ENCODE measurements at regions not wholly inside any gene's neighbourhood (a gene's known extent, or its start where the extent isn't known, plus 50 kb on each side); places are given as distances from the start of the nearest gene placed in this dataset.

DNA sequence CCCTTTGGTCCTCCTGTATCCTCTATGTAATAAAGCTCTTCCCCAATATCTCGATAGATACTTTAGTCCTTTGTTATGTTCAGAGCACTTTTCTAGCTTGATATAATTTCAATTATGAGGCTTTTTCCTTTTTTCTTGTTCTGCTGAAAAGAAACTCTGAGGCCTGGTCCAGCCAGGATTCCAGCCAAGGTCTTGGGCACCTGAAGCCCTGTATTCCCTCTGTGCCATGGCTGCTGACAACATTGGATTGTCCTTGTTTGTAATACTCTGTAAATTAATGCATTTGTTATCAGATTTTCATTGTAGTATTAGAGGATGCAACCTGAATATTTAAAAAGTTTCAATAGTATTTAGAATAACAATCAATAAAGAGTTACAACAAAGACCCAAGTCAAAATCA is 67.9 kb upstream of the ADAMTS5 start:
- TF ChIP-seq, protein P1, sequence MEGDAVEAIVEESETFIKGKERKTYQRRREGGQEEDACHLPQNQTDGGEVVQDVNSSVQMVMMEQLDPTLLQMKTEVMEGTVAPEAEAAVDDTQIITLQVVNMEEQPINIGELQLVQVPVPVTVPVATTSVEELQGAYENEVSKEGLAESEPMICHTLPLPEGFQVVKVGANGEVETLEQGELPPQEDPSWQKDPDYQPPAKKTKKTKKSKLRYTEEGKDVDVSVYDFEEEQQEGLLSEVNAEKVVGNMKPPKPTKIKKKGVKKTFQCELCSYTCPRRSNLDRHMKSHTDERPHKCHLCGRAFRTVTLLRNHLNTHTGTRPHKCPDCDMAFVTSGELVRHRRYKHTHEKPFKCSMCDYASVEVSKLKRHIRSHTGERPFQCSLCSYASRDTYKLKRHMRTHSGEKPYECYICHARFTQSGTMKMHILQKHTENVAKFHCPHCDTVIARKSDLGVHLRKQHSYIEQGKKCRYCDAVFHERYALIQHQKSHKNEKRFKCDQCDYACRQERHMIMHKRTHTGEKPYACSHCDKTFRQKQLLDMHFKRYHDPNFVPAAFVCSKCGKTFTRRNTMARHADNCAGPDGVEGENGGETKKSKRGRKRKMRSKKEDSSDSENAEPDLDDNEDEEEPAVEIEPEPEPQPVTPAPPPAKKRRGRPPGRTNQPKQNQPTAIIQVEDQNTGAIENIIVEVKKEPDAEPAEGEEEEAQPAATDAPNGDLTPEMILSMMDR (IDR thresholded peaks at IDR 0.05), result no peak
- TF ChIP-seq POLR2AphosphoS5 (IDR thresholded peaks at IDR 0.05; ENCODE audit: insufficient read depth in 1 of 2, low read depth in 1 of 2), result no peak
- no peak for TF ChIP-seq POLR2A (IDR thresholded peaks at IDR 0.05)

All from vagina (tissue), 2 donors.